Ectodermal cell (in vitro differentiated cells): ENCODE measurements at regions not wholly inside any gene's neighbourhood (a gene's known extent, or its start where the extent isn't known, plus 50 kb on each side); places are given as distances from the start of the nearest gene placed in this dataset.

Source experiments
- H3K27ac ChIP-seq: 2 replicates; pipeline ENCODE4 v1.7.0; 2013; ENCODE audit warnings: mild to moderate bottlenecking, low read depth, low read length; ENCODE audit not compliant: insufficient read depth, poor library complexity, severe bottlenecking
- H3K27me3 ChIP-seq: 2 replicates; pipeline ENCODE4 v1.7.0; 2013; ENCODE audit warnings: mild to moderate bottlenecking, low read length; ENCODE audit not compliant: insufficient read depth, control insufficient read depth, poor library complexity, severe bottlenecking
- H3K36me3 ChIP-seq: one replicate; pipeline ENCODE4 v1.7.0; 2013; ENCODE audit warnings: low read length; ENCODE audit not compliant: control insufficient read depth, insufficient read depth
- H3K4me1 ChIP-seq: one replicate; pipeline ENCODE4 v1.7.0; 2013; ENCODE audit warnings: low read length; ENCODE audit not compliant: control insufficient read depth, insufficient read depth
- H3K4me3 ChIP-seq: 2 replicates; pipeline ENCODE4 v1.7.0; 2013; ENCODE audit warnings: low read depth, low read length, control low read depth; ENCODE audit not compliant: insufficient read depth
- H3K9me3 ChIP-seq: 2 replicates; pipeline ENCODE4 v1.7.0; 2013; ENCODE audit warnings: mild to moderate bottlenecking, low read length, moderate library complexity; ENCODE audit not compliant: control insufficient read depth
- WGBS, 2 experiments: methylation state at CpG; one replicate each; pipeline ENCODE4 v1.1.7; 2013; ENCODE audit warnings: missing lambda C conversion rate in 2 of 2; 5-methylcytosine and 5-hydroxymethylcytosine counted together

- Histone ChIP-seq H3K9me3 (no peaks in the 10 kb centered on the region), H3K36me3 (no peaks in the 10 kb centered on the region), H3K4me1 (peaks cover 29% of the 10 kb centered on the region), H3K4me3 (no peak overlapping the region), H3K27ac (no peak overlapping the region), H3K27me3 (no peaks in the 10 kb centered on the region)
- WGBS, 2 experiments: 92 to 96% methylated on average over 3 of the region's 3 CpGs
Measured at GRCh38 chr6:167493310-167493709, 168.4 kb downstream of the TTLL2 start.

DNA sequence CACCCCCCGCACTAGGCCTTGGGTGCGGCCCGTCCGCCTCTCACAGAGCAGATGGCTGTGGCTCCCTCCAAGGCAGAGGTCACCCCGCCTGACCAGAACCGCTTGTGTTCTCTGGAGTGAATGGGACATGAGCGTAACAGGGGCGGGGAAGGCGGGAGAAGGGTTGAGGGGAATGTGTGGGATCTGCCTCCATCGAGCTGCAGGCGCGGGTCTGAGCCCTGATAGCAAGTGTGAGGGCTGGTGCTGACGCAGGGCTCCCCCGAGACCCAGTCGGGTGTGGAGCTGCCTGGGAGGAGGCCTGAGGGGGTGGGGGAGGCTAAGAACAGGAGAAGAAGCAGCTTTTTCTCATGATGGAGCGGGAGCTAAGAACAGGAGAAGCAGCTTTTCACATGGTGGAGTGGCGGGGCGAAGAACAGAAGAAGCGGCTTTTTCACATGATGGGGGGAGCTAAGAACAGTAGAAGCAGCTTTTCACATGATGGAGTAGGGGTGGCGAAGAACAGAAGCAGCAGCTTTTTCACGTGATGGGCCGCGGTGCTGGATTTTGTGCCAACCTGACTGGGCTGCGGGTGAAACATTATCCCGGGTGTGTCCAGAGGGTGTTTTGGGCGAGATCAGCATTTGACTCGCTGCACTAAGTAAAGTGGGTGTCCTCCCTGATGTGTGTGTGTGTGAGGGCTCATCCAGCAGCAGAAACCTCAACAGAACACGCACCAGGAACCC is 169.3 kb downstream of the TTLL2 start:
- Histone ChIP-seq H3K4me3 (no peak overlapping the region), H3K36me3 (no peaks in the 10 kb centered on the region), H3K27ac (no peak overlapping the region), H3K9me3 (no peaks in the 10 kb centered on the region), H3K4me1 (peaks cover 29% of the 10 kb centered on the region), H3K27me3 (no peaks in the 10 kb centered on the region)
- 90 to 91% methylated on average over 28 of the region's 28 CpGs for WGBS, 2 experiments

GRCh38 chr6:167494698-167495435 is 170.0 kb downstream of the TTLL2 start:
- no peaks in the 10 kb centered on the region for H3K27me3 ChIP-seq
- H3K27ac ChIP-seq: no peak overlapping the region
- 89 to 91% methylated on average over 23 of the region's 23 CpGs for WGBS, 2 experiments
- peaks cover 29% of the 10 kb centered on the region for H3K4me1 ChIP-seq
- no peaks in the 10 kb centered on the region for H3K9me3 ChIP-seq
- H3K4me3 ChIP-seq: no peak overlapping the region
- H3K36me3 ChIP-seq: no peaks in the 10 kb centered on the region

DNA sequence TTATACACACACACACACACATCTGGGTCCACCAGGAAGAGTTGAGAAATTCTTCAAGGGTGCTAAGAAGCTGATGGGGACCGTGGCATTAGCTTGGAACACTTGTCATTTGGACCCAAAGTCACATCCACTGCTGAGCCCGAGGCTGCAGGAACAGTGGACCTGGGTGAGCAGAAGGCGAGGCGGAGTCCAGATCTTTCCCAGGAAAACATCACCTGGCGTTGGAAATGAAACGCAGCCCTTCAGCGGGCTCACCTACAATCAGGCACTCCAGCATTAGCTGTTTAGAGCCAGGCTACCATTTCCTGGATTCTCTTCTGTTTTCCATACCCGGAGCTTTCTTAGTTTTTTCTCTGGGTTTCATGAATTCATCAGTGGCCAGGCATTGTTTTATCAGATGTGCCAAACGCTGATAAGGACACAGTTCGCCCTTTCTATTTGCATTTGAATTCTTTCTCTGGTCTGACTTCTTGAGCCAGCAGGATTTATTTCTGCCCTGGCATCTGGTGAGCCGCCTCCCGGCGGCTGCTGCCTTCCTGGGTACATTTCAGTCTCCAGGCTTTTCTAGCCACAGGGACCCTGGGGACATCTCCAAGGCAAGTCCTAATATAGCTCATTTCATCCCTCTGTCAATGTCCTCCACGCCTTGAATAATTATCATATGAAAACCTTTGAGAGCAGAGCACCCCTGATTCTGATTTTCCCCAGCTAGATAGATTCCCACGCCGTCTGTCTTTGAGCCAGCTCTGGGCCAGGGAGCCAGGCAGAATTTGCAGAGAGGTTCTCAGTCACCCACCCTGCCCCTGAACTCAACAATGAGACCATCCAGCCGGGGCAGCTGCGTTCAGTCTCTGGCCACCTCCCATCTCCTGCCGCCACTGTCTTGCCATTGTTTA is 170.9 kb downstream of the TTLL2 start:
- Histone ChIP-seq H3K36me3 (no peaks in the 10 kb centered on the region), H3K4me3 (no peak overlapping the region), H3K27me3 (no peaks in the 10 kb centered on the region), H3K4me1 (peaks cover 29% of the 10 kb centered on the region), H3K9me3 (no peaks in the 10 kb centered on the region), H3K27ac (no peak overlapping the region)
- 67 to 72% methylated on average over 19 of the region's 19 CpGs for WGBS, 2 experiments

GRCh38 chr6:167496707-167497106 is 171.8 kb downstream of the TTLL2 start:
- no peaks in the 10 kb centered on the region for H3K9me3 ChIP-seq
- H3K4me3 ChIP-seq: no peak overlapping the region
- no peaks in the 10 kb centered on the region for H3K36me3 ChIP-seq
- peaks cover 29% of the 10 kb centered on the region for H3K4me1 ChIP-seq
- H3K27ac ChIP-seq: no peak overlapping the region
- 82 to 84% methylated on average over 7 of the region's 7 CpGs for WGBS, 2 experiments
- no peaks in the 10 kb centered on the region for H3K27me3 ChIP-seq

DNA sequence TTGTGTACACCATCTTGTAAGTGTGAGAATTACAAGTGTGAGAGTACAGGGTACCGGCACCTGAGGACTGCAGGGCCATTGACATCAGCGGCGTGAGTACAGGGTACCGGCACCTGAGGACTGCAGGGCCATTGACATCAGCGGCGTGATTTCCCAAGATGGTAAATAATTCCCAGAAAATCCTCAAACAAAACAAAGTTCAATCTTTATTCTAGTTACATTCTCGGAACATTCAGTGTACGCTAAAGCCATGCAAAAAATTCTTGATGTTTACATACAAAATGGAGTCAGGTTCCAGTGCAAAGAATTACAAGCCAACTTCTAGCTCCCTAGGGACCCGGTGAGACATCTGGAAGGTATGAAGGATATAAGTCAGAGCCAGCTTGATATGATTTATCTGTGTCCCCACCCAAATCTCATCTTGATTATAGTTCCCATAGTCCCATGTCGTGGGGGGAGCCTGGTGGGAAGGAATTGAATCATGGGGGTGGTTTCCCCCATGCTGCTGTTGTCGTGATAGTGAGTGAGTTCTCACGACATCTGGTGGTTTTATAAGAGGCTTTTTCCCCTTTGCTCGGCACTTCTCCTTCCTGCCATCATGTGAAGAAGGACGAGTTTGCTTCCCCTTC is 172.7 kb downstream of the TTLL2 start:
- Histone ChIP-seq H3K27ac (no peak overlapping the region), H3K27me3 (no peaks in the 10 kb centered on the region), H3K4me1 (peaks cover 21% of the 10 kb centered on the region), H3K36me3 (no peaks in the 10 kb centered on the region), H3K4me3 (no peak overlapping the region), H3K9me3 (no peaks in the 10 kb centered on the region)
- WGBS, 2 experiments: 95% methylated on average over 14 of the region's 14 CpGs

DNA sequence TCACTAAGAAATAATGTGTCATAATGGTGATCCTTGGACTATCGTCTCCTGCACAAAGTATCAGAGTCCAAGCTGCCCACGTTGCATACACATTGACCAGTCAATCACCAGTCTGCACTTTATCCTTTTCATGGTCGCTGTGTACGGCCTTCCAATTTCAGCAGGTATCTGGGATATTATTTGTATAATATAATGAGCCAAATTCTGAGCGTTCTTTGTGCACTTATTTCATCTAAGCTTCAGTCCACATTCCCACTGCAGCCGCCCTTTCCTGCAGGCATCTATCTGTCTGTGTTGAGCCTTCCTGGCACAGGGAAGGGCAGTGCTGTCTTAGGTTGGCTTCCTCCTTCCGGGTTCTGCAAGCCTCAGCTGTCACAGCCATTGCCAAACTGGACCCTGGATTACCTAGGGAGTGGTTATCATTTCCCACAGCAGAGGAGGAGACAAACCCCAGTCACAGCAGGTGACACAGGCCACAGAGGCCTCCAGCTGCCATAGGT is 174.3 kb downstream of the TTLL2 start:
- no peak overlapping the region for H3K27ac ChIP-seq
- H3K4me3 ChIP-seq: no peak overlapping the region
- WGBS, 2 experiments: 92 to 94% methylated on average over 5 to 7 of the region's 7 CpGs
- H3K9me3 ChIP-seq: no peaks in the 10 kb centered on the region
- peaks cover 17% of the 10 kb centered on the region for H3K4me1 ChIP-seq
- no peaks in the 10 kb centered on the region for H3K27me3 ChIP-seq
- H3K36me3 ChIP-seq: no peaks in the 10 kb centered on the region

DNA sequence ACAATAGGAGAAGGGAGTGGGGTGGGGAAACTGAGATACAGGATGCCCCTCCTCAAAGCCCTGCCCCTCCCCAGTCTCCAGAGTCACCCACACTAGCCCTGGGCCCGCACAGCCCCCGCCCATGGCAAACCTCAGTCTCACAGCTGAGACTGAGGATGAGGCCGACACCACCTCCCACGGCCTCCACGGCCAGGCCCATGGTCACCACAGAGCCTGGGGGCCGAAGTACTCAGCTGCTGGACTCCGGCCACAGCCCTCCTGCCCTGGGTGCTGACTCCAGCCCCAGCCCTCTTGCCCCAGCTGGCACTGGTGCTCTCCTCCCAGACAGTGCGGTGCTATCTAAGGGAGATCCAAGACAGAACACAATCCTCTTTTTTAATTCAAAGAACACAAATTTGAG is 176.1 kb downstream of the TTLL2 start:
- Histone ChIP-seq H3K27me3 (no peaks in the 10 kb centered on the region), H3K4me3 (no peak overlapping the region), H3K4me1 (peaks cover 12% of the 10 kb centered on the region), H3K36me3 (no peaks in the 10 kb centered on the region), H3K27ac (no peak overlapping the region), H3K9me3 (no peaks in the 10 kb centered on the region)
- 97 to 98% methylated on average over 8 of the region's 8 CpGs for WGBS, 2 experiments

- Histone ChIP-seq H3K36me3 (no peaks in the 10 kb centered on the region), H3K27ac (no peak overlapping the region), H3K9me3 (no peaks in the 10 kb centered on the region), H3K4me1 (peaks cover 4% of the 10 kb centered on the region), H3K4me3 (no peak overlapping the region), H3K27me3 (no peaks in the 10 kb centered on the region)
- WGBS, 2 experiments: 85 to 88% methylated on average over 19 of the region's 19 CpGs
Measured at GRCh38 chr6:167501831-167502385, 177.0 kb downstream of the TTLL2 start.
